GM12878 (cell line): ENCODE measurements at regions not wholly inside any gene's neighbourhood (a gene's known extent, or its start where the extent isn't known, plus 50 kb on each side); places are given as distances from the start of the nearest gene placed in this dataset.

Source experiments
- BHLHE40 ChIP-seq, 2 experiments: fragments of 450-650 bp in 1 of 2; IDR thresholded peaks; 2 replicates each; pipeline ENCODE4 v1.6.1; 2011 to 2017; ENCODE audit warnings: low read depth in 2 of 2, borderline replicate concordance in 1 of 2, improper control_type of control experiment in 1 of 2, low read length in 1 of 2, mild to moderate bottlenecking in 1 of 2
- FOXM1 ChIP-seq: IDR thresholded peaks from 2 replicates; pipeline ENCODE4 v1.6.1; 2012; ENCODE audit warnings: low read depth, mild to moderate bottlenecking, inconsistent platforms, low read length, moderate library complexity
- MEF2B ChIP-seq: fragments of 450-650 bp; IDR thresholded peaks from 2 replicates; pipeline ENCODE4 v1.6.1; 2018; ENCODE audit warnings: mild to moderate bottlenecking, moderate library complexity; ENCODE audit not compliant: partially characterized antibody, poor library complexity, severe bottlenecking
- SP1 ChIP-seq: IDR thresholded peaks from one replicate; pipeline ENCODE4 v1.6.1; 2011; ENCODE audit warnings: low read depth, low read length
- TF ChIP-seq, protein P1 (sequence below): IDR thresholded peaks from 2 replicates; pipeline ENCODE4 v1.6.1; 2012; ENCODE audit warnings: mild to moderate bottlenecking, low read depth, low read length
- TF ChIP-seq, protein P2 (sequence below): IDR thresholded peaks from 2 replicates; pipeline ENCODE4 v1.6.1; 2012; ENCODE audit warnings: low read length, inconsistent platforms

DNA sequence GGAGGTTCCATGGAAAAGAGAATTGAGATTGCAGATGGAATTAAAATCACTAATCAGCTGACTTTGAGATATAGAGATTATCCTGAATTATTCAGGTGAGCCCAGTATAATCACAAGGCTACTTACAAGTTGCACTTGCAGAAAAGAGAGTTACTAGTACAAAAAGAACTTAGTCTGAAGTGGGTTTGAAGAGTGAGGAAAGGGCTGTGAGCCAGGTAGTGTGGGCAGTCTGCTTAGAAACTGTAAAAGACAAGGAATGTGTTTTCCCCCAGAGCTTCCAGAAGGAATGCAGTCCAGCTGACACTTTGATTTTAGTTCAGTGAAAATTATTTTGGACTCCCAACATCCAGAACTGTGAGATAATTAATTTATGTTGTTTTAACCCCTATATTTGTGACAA is 285.4 kb upstream of the GPC6 start:
- no peak for TF ChIP-seq MEF2B
- TF ChIP-seq, protein P1, sequence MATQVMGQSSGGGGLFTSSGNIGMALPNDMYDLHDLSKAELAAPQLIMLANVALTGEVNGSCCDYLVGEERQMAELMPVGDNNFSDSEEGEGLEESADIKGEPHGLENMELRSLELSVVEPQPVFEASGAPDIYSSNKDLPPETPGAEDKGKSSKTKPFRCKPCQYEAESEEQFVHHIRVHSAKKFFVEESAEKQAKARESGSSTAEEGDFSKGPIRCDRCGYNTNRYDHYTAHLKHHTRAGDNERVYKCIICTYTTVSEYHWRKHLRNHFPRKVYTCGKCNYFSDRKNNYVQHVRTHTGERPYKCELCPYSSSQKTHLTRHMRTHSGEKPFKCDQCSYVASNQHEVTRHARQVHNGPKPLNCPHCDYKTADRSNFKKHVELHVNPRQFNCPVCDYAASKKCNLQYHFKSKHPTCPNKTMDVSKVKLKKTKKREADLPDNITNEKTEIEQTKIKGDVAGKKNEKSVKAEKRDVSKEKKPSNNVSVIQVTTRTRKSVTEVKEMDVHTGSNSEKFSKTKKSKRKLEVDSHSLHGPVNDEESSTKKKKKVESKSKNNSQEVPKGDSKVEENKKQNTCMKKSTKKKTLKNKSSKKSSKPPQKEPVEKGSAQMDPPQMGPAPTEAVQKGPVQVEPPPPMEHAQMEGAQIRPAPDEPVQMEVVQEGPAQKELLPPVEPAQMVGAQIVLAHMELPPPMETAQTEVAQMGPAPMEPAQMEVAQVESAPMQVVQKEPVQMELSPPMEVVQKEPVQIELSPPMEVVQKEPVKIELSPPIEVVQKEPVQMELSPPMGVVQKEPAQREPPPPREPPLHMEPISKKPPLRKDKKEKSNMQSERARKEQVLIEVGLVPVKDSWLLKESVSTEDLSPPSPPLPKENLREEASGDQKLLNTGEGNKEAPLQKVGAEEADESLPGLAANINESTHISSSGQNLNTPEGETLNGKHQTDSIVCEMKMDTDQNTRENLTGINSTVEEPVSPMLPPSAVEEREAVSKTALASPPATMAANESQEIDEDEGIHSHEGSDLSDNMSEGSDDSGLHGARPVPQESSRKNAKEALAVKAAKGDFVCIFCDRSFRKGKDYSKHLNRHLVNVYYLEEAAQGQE, result no peak
- TF ChIP-seq SP1, result no peak
- TF ChIP-seq BHLHE40 (IDR thresholded peaks at IDR 0.05; ENCODE audit: borderline replicate concordance in 1 of 2, low read depth in 2 of 2, low read length in 1 of 2), result no peak
- TF ChIP-seq FOXM1, result no peak
- TF ChIP-seq, protein P2, sequence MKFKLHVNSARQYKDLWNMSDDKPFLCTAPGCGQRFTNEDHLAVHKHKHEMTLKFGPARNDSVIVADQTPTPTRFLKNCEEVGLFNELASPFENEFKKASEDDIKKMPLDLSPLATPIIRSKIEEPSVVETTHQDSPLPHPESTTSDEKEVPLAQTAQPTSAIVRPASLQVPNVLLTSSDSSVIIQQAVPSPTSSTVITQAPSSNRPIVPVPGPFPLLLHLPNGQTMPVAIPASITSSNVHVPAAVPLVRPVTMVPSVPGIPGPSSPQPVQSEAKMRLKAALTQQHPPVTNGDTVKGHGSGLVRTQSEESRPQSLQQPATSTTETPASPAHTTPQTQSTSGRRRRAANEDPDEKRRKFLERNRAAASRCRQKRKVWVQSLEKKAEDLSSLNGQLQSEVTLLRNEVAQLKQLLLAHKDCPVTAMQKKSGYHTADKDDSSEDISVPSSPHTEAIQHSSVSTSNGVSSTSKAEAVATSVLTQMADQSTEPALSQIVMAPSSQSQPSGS, result no peak
